HepG2 (cell line): ENCODE measurements at regions not wholly inside any gene's neighbourhood (a gene's known extent, or its start where the extent isn't known, plus 50 kb on each side); places are given as distances from the start of the nearest gene placed in this dataset.

Experiments
- ATAC-seq: fragments of 200-7000 bp; cut with Tn5 transposase; 3 replicates; pipeline ENCODE4 v1.9.1; 2020; ENCODE audit warnings: mild to moderate bottlenecking, moderate library complexity
- BruUV-seq: library from RNA; stranded (reverse); fragments of 400-500 nt; replicated peaks from 2 replicates; lab custom pipeline; 2021; lab: Mats Ljungman, UMichigan
- CTCF ChIA-PET: fragments of 300-600 bp; formaldehyde crosslinking; extraction: SDS; loops from one replicate; lab custom pipeline; 2021; ENCODE audit warnings: low total read pairs, inconsistent platforms, low intra/inter-chr PET ratio; lab: Yijun Ruan, JAX
- POLR2A ChIA-PET: fragments of 350-600 bp; sonication (Branson Sonifier 250); formaldehyde crosslinking; loops from one replicate; lab custom pipeline; 2020; ENCODE audit warnings: antibody characterized with exemption, inconsistent platforms; lab: Yijun Ruan, JAX
- DNase-seq: peaks from one replicate; pipeline ENCODE4 v3.0.0-alpha.2; 2015; ENCODE audit warnings: low spot score
- FAIRE-seq: peaks from 3 replicates; lab custom pipeline; 2011; peaks lifted over from hg19 to GRCh38; lab: Jason Lieb, UNC
- H2AFZ ChIP-seq: one replicate; pipeline ENCODE4 v1.6.1; 2011; ENCODE audit warnings: low read length, inconsistent platforms
- H3K27ac ChIP-seq: fragments of 300-600 bp; 3 replicates; pipeline ENCODE4 v1.8.0; 2011; ENCODE audit warnings: mixed run types, mild to moderate bottlenecking, mixed read lengths, low read length, inconsistent platforms; ENCODE audit not compliant: insufficient read depth; ENCODE audit errors: extremely low read length
- H3K27me3 ChIP-seq, 2 experiments: fragments of 200-600 bp in 1 of 2; 2 replicates in 1 of 2; 3 replicates in 1 of 2; pipeline versions ENCODE4 v1.6.0 to v1.8.0; 2011; ENCODE audit warnings: low read length in 2 of 2, mild to moderate bottlenecking in 2 of 2, moderate library complexity in 2 of 2, inconsistent platforms in 1 of 2; ENCODE audit not compliant: insufficient read depth in 2 of 2, control insufficient read depth in 1 of 2
- H3K36me3 ChIP-seq, 2 experiments: fragments of 200-600 bp in 1 of 2; replicated peaks in 1 of 2; 2 replicates in 1 of 2; 3 replicates in 1 of 2; pipeline versions ENCODE4 v1.5.1 to v1.8.0; 2011; ENCODE audit warnings: low read length in 2 of 2, inconsistent platforms in 1 of 2; ENCODE audit not compliant: insufficient read depth in 2 of 2, control insufficient read depth in 1 of 2
- H3K4me1 ChIP-seq: 2 replicates; pipeline ENCODE4 v1.5.1; 2012; ENCODE audit warnings: low read length, inconsistent platforms; ENCODE audit not compliant: insufficient read depth
- H3K4me2 ChIP-seq: 2 replicates; pipeline ENCODE4 v1.6.0; 2011; ENCODE audit warnings: low read depth, low read length, inconsistent platforms
- H3K4me3 ChIP-seq, 3 experiments: fragments of 200-600 bp in 1 of 3; sonication (generic), shearing (Covaris generic) in 1 of 3; replicated peaks in 1 of 3; 2 replicates each; pipeline ENCODE4 v1.5.1; 2011 to 2016; ENCODE audit warnings: low read length in 3 of 3, inconsistent platforms in 2 of 3, low read depth in 2 of 3, mild to moderate bottlenecking in 2 of 3, control low read depth in 1 of 3, mixed read lengths in 1 of 3; ENCODE audit not compliant: insufficient read depth in 1 of 3
- H3K79me2 ChIP-seq: one replicate; pipeline ENCODE4 v1.6.1; 2011; ENCODE audit warnings: low read length, inconsistent platforms; ENCODE audit not compliant: insufficient read depth
- H3K9ac ChIP-seq: 2 replicates; pipeline ENCODE4 v1.6.0; 2011; ENCODE audit warnings: mild to moderate bottlenecking, low read depth, low read length, inconsistent platforms; ENCODE audit not compliant: insufficient read depth
- H3K9me3 ChIP-seq: 2 replicates; pipeline ENCODE4 v1.5.1; 2012; ENCODE audit warnings: mild to moderate bottlenecking, low read length
- H4K20me1 ChIP-seq: 2 replicates; pipeline ENCODE4 v1.6.0; 2011; ENCODE audit warnings: inconsistent platforms, mild to moderate bottlenecking, low read length, moderate library complexity; ENCODE audit not compliant: insufficient read depth
- CHD2 ChIP-seq: IDR thresholded peaks from 2 replicates; pipeline ENCODE4 v1.6.1; 2011; ENCODE audit warnings: low read depth, low read length, improper control_type of control experiment
- RNF219 ChIP-seq: sonication (generic); formaldehyde crosslinking; IDR thresholded peaks from 2 replicates; pipeline ENCODE4 v1.5.0; 2020; ENCODE audit warnings: mild to moderate bottlenecking, missing genetic modification reagents
- TFAP4 ChIP-seq: sonication (generic); IDR thresholded peaks from 2 replicates; pipeline ENCODE4 v1.6.1; 2016; ENCODE audit warnings: low read depth, borderline replicate concordance
- ZBTB1 ChIP-seq: sonication (generic); formaldehyde crosslinking; IDR thresholded peaks from 2 replicates; pipeline ENCODE4 v1.4.0; 2020; ENCODE audit warnings: missing genetic modification reagents, borderline replicate concordance
- ZC3H4 ChIP-seq: sonication (generic); formaldehyde crosslinking; IDR thresholded peaks from 2 replicates; pipeline ENCODE4 v1.4.0; 2020; ENCODE audit warnings: missing genetic modification reagents, borderline replicate concordance
- ZKSCAN8 ChIP-seq: IDR thresholded peaks from 2 replicates; pipeline ENCODE4 v1.6.1; 2016; ENCODE audit warnings: borderline replicate concordance, missing genetic modification reagents, missing compliant biosample characterization
- ZNF563 ChIP-seq: sonication (generic); formaldehyde crosslinking; IDR thresholded peaks from 2 replicates; pipeline ENCODE4 v1.8.0; 2022; ENCODE audit warnings: mild to moderate bottlenecking, moderate library complexity, missing genetic modification reagents
- WGBS: methylation state at CpG from one replicate; pipeline ENCODE4 v1.1.6; 2017; ENCODE audit warnings: low lambda C conversion rate; 5-methylcytosine and 5-hydroxymethylcytosine counted together
- in situ Hi-C: cut with HindIII; loops from 2 replicates; pipeline ENCODE4 v1.10.0; 2017; ENCODE audit warnings: low pct_unique_long_range_greater_than_20kb; ENCODE audit not compliant: extremely low pct_ligation_motif_present
- intact Hi-C: fragments of 100-400 bp; cut with micrococcal nuclease; formaldehyde crosslinking; loops from one replicate; pipeline ENCODE4 v1.10.0; 2022; ENCODE audit not compliant: unreplicated experiment
- TF ChIP-seq, protein P1 (sequence below): sonication (generic); formaldehyde crosslinking; IDR thresholded peaks from 2 replicates; pipeline ENCODE4 v1.9.0; 2021; ENCODE audit warnings: mild to moderate bottlenecking, missing genetic modification reagents

- Histone ChIP-seq H3K79me2 (no peaks in the 10 kb centered on the region), H3K27me3 (peaks cover 0 to 8% of the 10 kb centered on the region in 2 experiments; a peak in 1 of 5 replicates), H3K4me1 (no peaks in the 10 kb centered on the region), H2AFZ (no peak overlapping the region), H3K9me3 (no peaks in the 10 kb centered on the region), H4K20me1 (no peaks in the 10 kb centered on the region), H3K4me3 (no peak overlapping the region), H3K9ac (no peak overlapping the region), H3K4me2 (no peak overlapping the region), H3K36me3 (no peaks in the 10 kb centered on the region), H3K27ac (no peak overlapping the region)
- intact Hi-C loops = no loop called here
- 0% methylated on average over 2 of the region's 2 CpGs for WGBS
- POLR2A ChIA-PET = no interaction called here
- ATAC-seq (no peak), FAIRE-seq (no peak), DNase-seq (no peak)
- no TSS peak for BruUV-seq
- in situ Hi-C loops = no loop called here
- CTCF ChIA-PET = no interaction called here
- TF ChIP-seq ZC3H4 (CRISPR knock-in tag) (no peak), ZKSCAN8 (CRISPR knock-in tag) (no peak), ZNF563 (CRISPR knock-in tag) (no peak)
These were observed 107.0 kb upstream of the UBE2E1 start for GRCh38 chr3:23698652-23699313.

DNA sequence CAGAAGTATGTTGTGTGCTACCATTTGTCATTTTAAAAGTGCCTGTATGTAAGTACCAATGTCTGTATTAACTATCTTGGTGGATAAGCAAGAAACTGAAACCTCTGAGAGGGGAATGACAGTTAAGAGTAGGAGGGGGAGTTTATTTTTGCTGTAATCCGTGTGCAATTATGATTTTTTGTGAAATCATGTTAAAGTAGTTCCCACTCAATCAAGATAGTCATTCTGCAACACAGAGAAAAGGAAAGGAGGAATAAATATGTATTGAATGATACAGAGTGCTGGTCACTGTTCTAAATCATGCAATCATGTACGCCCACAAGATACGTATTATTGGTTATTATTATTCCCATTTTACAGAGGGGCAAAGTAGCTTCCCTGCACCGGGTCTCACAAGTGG is 105.1 kb upstream of the UBE2E1 start:
- in situ Hi-C loops = no loop called here
- TF ChIP-seq, protein P1, sequence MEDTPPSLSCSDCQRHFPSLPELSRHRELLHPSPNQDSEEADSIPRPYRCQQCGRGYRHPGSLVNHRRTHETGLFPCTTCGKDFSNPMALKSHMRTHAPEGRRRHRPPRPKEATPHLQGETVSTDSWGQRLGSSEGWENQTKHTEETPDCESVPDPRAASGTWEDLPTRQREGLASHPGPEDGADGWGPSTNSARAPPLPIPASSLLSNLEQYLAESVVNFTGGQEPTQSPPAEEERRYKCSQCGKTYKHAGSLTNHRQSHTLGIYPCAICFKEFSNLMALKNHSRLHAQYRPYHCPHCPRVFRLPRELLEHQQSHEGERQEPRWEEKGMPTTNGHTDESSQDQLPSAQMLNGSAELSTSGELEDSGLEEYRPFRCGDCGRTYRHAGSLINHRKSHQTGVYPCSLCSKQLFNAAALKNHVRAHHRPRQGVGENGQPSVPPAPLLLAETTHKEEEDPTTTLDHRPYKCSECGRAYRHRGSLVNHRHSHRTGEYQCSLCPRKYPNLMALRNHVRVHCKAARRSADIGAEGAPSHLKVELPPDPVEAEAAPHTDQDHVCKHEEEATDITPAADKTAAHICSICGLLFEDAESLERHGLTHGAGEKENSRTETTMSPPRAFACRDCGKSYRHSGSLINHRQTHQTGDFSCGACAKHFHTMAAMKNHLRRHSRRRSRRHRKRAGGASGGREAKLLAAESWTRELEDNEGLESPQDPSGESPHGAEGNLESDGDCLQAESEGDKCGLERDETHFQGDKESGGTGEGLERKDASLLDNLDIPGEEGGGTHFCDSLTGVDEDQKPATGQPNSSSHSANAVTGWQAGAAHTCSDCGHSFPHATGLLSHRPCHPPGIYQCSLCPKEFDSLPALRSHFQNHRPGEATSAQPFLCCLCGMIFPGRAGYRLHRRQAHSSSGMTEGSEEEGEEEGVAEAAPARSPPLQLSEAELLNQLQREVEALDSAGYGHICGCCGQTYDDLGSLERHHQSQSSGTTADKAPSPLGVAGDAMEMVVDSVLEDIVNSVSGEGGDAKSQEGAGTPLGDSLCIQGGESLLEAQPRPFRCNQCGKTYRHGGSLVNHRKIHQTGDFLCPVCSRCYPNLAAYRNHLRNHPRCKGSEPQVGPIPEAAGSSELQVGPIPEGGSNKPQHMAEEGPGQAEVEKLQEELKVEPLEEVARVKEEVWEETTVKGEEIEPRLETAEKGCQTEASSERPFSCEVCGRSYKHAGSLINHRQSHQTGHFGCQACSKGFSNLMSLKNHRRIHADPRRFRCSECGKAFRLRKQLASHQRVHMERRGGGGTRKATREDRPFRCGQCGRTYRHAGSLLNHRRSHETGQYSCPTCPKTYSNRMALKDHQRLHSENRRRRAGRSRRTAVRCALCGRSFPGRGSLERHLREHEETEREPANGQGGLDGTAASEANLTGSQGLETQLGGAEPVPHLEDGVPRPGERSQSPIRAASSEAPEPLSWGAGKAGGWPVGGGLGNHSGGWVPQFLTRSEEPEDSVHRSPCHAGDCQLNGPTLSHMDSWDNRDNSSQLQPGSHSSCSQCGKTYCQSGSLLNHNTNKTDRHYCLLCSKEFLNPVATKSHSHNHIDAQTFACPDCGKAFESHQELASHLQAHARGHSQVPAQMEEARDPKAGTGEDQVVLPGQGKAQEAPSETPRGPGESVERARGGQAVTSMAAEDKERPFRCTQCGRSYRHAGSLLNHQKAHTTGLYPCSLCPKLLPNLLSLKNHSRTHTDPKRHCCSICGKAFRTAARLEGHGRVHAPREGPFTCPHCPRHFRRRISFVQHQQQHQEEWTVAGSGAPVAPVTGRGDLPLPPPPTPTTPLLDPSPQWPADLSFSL (CRISPR knock-in tag) = no peak
- no peak for TF ChIP-seq CHD2
- no peak for TF ChIP-seq ZBTB1
- no peak for TF ChIP-seq TFAP4
- no peak for TF ChIP-seq RNF219 (CRISPR knock-in tag)

More for the DNA sequence above, 105.1 kb upstream of the UBE2E1 start:
- H4K20me1 ChIP-seq = no peaks in the 10 kb centered on the region
- no peak overlapping the region for H3K27ac ChIP-seq
- POLR2A ChIA-PET = no interaction called here
- 51% methylated on average over 4 of the region's 4 CpGs for WGBS
- intact Hi-C loops = no loop called here
- H3K4me2 ChIP-seq = no peak overlapping the region
- H3K9ac ChIP-seq = no peak overlapping the region
- H3K27me3 ChIP-seq = peaks cover 0 to 5% of the 10 kb centered on the region in 2 experiments; a peak in 1 of 5 replicates
- no peak for FAIRE-seq
- DNase-seq = no peak
- BruUV-seq = no TSS peak
- no peaks in the 10 kb centered on the region for H3K36me3 ChIP-seq
- ATAC-seq = no peak
- H3K4me3 ChIP-seq = no peak overlapping the region
- H3K79me2 ChIP-seq = no peaks in the 10 kb centered on the region
- H2AFZ ChIP-seq = no peak overlapping the region
- no peaks in the 10 kb centered on the region for H3K4me1 ChIP-seq
- CTCF ChIA-PET = no interaction called here
- H3K9me3 ChIP-seq = no peaks in the 10 kb centered on the region
